GM18858 (cell line): ENCODE measurements at regions not wholly inside any gene's neighbourhood (a gene's known extent, or its start where the extent isn't known, plus 50 kb on each side); places are given as distances from the start of the nearest gene placed in this dataset.

Experiments
- ATAC-seq: cut with Tn5 transposase; IDR thresholded peaks from one replicate; pipeline ENCODE4 v1.9.1; 2021; ENCODE audit not compliant: unreplicated experiment

DNA sequence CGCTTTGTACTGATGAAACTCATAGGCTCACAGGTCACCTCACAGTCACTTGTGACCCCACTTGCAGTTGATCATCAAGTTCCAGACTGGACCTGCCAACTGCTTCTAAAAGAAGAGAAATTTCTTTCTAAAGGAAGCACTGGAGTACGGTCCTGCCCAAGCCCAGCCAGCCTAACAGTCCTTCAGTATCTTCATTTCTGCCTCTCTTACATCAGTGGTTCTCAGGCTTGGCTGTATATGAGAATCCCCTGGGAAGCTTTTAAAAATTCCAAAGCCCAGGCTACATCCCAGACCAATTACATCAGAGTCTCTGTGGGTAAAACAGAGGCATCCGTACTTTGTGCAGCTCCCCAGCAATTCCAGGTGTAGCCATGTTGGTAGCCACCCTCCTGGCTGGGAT lies 282.1 kb downstream of the NFIB start:
- no peak for ATAC-seq

DNA sequence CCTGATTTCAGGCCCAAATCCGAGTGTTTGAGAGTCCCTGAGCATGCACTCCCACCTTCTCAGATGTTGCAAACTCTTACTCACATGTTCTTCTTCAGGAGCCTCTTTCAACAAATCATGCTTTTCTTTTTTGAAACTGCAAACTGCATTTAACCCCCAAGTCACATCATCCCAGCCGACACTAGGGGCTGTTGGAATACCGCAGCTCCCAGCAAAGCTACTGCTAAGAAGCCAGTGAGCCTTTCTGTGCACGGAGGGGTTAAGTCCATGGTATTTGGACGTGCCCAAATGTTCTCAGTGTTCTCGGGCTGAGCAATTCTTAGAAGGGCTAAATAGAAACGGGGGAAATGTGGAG lies 282.9 kb downstream of the NFIB start:
- ATAC-seq, result no peak

DNA sequence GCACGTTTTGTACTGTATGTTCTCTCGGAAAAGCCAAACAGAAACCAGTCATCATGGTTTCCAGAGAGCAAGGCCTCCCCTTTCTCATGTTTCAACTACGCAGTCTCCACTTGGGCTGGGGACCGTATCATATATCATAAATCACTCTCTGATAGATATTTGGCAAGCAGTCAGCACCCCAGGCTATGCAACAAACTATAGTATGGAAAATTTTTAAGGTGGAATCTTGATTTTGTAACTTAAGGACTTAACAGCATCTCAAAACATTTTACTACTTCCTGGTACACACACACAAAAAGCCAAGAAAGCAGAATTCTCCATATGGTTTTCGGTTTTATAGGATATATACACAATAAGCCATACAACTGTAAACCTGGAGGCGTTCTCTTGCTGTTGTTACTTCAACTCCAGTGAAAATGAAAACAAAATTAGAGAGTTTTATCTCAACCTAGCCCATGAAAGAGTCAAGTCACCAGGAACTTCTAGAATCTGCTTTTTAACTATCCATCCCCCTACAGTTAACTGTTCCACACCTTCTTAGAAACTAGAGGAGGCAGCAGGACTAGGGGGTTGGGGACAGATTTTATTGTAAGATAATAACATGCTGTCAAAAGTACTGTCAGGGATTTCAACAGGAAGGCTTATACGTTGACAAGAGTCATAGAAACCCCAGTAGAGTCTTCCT lies 283.4 kb downstream of the NFIB start:
- ATAC-seq, result no peak

DNA sequence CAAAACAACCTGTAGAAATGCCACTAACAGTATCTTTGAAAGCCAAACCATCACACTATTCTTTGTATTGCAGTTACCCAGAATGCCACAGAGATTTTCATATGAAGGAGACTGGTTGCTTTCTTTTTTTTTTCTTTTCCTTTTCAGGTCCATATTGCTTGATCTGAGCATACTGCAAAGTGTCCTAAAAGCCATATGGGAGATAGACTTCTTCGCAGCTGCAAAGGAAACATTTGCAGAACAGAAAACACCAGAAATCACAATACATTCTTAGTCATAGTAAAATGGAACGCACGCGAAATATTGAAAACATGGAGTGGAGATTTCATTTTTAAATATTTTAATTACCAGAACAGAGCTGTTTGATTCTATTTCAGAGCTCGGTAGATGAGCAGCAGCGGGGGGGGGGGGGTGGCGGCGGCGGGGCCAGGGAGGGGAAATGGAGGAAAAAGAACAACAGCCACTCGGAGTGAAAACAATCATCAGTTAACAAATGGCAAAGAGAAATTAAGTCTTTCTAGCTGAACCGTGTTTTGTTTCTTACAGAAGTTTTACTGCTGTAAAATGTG lies 284.1 kb downstream of the NFIB start:
- no peak for ATAC-seq

DNA sequence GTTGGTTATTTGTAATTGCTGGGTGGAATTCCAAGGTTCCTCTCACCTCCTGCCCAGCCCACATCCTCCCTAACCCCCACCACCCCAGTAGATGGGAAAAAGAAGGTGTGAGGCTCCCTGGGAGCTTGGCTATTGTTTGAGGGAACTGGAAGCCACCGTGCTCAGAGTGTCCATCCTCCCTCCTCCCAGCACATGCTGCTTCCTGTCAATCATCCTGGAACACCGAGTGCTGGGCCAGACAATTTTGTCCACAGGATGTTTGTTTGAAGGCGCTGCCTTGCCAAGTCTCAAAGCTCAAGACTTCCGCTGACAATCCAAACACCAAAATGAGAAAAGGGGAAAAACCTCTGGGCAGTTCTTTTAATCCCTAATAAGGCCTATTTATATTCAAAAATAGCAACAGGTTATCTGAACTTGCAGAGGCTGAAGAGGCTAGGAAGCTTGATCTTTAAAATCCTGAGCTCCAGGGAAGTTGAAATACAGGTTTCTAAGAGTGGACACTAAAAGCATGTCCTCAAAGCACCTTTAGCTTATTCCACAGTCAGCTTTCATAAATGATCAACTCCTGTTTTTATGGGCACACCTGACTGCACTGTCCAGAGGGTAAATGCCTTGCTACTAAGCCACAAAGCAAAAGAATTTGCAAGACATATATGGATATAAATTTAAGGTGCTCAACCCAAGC lies 286.7 kb downstream of the NFIB start:
- ATAC-seq, result no peak

DNA sequence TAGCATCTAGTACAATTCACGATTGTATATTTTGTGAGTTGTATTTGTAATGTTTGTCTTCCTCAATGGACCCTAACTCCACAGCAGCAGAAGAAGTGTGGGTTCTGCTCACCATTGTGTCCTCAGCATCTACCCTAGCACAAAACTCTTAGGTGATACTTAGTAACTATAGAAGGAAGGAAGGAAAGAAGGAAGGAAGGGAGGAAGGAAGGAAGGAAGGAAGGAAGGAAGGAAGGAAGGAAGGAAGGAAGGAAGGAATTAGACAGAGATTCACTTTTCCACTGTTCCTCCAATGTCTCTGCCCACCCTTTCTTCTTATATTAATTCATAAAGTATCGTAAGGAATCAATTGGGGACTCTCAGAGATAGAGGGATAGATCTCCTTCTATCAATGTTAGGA lies 288.2 kb downstream of the NFIB start:
- no peak for ATAC-seq

DNA sequence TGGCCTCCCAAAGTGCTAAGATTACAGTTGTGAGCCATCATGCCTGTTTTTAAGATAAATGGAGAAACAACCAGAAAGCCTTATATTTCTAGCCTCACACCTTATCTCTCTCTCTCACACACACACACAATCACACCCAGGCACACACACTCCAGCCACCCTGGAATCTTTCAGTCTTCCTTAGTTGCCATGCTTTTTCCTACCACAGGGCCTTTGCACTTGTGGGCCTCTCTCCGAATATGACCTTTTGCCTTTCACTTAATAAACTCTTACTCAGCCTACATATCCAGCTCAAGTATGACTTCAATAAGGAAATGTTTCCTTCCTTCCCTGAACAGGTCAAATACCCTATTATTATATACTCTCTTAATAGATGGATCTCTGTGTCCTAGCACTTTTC lies 290.7 kb downstream of the NFIB start:
- ATAC-seq, result no peak

DNA sequence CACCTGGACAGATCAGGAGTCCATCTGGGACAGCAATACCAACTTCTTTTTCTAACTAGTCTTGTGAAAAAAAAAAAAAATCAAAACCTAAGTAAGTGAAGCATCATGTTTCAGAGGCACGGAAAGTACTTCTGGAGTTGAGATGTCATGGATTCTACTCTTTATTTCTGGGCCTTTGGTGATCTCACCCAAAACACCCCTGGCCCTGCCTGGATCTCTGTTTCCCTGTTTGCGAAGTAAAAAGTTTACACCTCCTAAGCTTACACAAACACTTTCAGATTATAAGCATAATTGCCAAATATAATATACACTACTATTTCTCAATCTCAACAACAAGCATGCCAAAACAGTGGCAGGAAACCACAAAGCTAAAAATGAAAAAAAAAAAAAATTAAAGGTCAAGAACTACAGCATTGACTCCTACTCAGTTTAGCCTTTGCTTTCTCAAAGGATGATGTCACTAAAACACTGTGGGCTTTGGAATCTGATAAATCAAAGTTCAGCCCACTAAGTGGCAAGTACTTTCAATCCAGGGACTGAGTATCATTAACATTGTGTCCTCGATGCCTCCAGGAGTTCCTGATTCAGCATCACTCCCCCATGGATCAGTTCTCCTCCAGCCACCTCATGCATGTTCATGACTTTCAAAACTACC lies 291.9 kb downstream of the NFIB start:
- no peak for ATAC-seq

DNA sequence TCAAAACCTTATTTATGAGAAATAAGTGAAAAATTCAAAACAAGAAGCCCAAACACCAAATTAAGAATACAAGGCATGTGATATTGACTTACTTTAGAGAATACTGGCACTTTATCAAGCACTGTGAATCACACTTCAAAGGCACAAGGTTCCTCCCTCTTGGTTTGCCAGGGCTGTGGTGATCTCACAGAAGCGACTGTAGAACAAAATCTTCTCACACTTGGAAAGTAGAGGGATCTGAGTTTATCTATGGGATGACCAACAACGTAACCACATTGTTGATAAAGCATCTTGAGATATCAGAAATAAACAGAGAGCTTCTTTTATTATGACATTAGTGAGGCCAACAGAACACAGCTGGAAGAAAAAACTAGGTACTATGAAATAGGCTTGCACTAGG lies 295.9 kb downstream of the NFIB start:
- no peak for ATAC-seq

DNA sequence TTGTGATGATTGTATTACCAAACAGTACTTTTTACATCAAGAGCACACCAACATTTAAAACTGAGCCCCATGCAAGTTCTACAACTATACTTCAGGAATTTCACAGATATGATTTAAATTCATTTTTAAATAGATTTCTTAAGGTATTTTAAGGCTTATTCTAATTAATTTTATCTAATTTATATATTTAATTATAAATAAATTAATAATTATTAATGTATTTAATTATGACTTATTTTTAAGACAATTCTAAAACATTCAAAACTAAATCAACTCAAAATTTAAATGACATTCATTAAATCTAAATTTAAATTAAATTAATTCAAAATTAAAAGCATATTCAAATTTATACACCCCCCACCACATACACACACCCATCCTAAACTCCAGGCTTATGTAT lies 299.2 kb downstream of the NFIB start:
- no peak for ATAC-seq

DNA sequence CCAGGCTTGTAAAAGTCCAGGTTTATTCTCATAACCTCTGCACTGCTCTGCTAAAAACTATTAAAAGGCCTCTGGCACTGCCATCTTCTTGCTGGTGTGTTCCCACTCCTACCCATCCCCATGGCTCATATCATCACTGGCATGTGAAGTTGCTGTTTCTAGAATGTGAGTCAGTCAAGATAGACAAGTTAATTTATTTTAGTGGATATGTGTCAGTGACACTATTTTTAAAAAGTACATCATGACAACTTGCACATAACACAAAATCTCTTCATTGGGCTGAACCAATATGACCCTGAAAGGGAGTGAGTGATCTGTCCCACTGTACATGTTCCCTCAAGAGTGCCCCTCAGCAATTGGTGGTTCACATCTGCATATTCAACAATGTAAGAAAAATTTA lies 299.7 kb downstream of the NFIB start:
- no peak for ATAC-seq

DNA sequence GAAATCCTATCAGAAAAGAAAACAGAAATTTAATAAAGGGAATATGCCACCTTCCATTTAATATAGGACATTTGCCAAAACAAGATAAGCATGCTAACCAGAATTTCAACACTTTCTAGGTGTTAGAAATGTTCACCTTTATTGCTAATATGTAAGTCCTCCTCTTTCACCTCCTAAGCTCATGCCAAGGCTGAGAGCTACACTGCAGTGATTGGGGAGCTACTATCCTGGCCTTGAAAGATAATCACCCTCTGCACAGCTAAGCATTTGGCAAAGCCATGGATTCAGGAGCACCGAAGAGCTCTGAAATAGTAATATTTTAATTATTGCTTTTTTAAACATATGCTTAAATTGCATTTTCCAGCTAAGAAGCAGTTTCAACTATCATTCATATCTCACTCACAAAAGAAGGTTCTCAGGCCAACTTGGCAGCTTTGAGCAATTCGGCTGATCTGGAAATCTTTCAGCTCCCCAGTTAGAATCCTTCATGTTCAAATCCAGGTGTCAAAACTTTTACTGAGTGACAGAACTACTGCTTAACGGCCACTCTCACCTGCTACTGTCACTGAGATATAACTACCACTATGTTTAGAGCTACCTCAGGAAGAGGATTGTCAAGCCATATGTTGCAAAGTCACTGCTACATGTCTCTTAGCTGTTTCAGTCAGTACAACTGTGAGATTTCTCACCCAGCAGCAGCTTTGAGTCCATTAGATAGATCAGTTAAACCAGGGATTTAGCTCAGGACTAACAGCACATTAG lies 302.0 kb downstream of the NFIB start:
- no peak for ATAC-seq

DNA sequence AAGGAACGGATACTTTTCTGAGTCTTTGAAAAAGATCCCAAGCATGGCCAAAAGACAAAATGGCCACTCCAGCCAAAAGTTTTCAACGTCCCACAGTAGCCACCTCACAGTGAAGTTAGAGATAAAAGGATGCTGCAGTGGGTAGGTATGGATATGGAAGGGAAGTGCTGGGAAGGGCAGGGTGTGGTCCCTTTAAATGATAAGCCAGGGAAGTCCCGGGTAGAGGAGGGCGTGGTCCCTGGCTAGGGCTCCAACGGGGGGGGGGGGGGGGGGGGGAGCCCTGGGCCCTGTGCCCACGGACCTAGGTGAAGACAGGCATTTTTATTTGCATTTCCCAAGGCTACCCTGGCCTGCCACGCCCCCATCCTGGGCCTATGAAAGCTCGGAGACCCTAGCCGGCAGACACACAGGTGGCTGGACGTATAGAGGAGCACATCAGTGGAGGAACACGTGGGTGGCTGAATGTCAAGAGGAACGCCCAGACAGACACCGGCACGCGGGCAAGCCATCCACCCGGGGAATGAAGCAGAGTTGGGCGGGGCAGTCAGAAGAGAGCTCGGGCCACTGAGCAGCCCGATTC lies 306.7 kb downstream of the NFIB start:
- ATAC-seq, result no peak

DNA sequence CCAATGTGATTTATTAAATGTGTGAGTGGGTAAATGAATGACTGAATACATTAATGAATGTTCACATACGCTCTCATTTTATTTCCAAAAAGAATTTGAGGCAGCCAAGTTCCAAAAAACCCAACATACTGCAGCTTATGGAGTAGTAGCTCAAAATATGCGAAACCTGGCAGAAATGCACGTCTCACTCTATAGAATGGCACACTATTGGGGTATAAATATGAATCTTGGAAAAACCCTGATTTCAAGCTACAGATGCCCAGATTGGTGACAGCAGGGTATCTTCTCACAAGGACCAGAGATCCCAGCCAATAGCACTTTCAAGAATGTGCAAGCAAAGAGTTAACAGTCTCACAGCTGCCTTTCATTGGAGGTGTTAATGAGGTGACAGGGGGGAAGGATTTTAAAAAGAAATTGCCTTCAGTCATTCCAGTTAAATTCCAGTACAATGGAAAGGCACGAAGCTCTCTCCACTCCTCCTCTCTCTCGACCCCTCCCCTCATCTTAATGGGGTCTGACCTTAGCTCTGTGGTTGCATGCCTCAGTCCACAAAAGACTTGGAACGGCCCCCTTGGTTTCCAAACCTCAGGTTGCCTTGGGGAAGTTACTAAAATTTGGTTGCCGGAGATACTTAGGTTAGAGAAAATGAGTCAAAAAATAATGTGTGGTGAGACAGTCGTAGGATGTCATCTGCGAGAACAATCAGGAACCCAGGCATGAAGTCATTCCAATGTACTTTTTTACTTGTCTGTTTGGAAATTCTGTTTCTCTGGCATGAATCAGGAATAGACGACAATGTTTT lies 307.4 kb downstream of the NFIB start:
- no peak for ATAC-seq

DNA sequence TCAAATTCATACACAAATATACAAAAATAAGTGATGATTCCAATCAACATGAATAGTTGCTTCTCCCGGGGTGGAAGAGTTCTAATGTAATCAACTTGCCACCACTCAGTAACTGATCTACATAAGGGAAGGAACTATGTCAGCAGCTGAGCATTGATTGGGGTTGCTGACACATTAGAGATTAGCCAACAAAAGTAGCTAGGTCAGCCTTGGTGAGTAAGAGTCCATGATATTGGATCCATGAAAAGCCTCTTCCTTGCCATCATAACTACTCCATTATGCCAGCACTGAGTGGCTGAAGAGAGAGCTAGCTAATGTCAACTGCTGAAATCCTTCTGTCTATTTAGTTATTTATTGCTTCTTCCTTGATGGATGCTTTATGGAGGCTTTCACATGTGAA lies 309.8 kb downstream of the NFIB start:
- no peak for ATAC-seq

DNA sequence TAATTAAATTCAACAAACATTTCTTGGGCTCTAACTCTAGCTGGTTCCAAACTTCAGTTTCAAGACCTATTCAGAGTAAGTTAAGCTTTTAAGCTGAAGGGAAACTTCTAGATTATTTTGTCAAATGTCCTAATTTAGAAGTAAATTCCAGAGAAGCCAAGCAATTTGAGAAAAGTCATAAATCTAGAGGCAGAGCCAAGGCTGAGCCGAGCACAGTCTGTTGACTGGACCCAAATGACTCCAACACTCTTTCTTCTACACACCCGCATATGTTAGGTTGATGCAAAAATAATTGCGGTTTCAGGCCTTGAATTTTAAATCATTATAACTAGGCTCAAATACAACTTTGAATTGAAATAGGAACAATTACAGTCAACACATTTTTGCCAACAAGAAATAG lies 319.7 kb downstream of the NFIB start:
- no peak for ATAC-seq

DNA sequence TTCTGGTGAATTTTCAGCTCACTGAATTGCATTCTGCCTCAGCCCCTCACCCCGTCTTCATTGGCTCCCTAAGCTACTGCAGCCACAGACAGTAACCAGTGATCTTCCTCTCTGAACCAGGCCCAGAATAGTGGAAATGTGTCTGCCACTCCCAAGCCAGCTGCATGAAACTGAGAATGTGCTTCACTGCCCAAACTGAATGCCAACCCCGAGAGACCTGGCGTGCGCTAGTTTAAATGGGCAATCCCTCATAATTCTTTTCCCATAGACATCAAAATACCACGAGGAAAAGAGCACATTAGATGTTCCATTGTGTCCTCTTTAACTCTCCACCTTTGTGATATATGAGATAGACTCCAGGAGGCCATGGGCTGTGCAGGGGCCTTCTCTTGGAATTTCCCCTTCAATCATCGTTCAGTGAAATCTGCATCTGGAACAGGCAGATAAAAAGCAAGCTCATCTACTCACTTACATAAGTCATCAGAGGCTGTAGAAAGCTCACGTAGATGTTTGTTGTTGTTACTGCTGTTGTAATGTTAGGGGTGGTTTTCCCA lies 320.2 kb downstream of the NFIB start:
- no peak for ATAC-seq

DNA sequence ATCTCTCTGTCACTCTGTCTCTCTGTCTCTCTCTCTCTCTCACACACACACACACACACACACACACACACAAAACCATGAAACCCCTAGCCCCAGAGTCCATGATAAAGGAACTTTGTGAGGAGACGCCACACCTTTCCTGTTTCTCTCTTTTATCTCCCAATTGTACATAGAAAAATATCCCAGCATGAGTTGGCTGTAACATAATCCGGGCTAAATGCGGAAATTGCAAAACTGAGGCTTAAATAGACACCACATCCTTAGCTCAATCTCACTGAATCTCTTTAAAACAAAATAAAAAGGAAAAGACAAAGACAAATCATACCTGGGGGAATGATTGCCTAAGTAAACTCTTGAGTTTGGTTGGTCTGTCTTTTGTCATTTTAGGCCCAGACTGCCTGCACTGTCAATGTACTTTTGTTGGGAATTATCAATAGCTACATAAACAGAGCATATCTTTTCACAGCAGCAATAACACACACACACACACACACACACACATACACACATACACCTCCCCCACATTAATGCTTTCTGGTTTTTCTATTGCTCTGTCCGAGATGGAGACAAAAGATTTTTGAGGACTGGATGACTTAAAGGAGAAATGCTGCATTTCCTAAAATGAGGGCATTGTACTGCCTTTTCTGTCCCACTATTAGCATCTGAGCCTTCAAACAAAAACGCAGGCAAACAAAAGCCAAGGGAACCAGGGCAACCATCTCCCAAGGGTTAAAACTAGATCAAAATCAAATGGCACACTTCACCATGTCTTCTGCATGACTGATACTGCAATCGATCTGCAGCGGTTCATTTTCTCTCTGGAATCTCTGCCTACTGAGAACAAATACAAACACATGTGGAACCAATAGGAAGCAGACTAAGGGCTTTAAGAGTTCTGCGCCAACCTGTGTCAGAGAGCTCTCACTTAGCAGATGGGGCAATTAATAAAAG lies 321.5 kb downstream of the NFIB start:
- ATAC-seq, result no peak

DNA sequence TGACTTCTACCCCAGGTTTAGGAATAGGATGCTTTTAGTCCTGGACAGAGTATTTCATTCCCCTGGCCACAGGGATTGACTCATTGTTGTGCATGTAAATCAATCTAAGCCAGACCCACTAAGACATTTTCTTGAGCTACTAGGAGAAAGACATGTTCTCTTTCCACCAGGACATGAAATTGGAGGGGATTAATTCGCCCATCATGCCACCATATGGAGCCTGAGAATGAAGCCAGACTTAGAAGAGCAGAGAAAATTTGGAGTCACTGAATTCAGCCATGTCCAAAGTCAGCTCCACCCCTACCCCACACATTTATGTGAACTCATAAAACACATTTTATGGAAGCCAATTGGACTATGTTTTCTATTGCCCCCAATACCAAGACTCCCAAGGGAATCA lies 322.5 kb downstream of the NFIB start:
- no peak for ATAC-seq
